SK-N-SH (cell line): ENCODE measurements at regions not wholly inside any gene's neighbourhood (a gene's known extent, or its start where the extent isn't known, plus 50 kb on each side); places are given as distances from the start of the nearest gene placed in this dataset.

Experiments used
- CTCF ChIA-PET: fragments of 300-600, 350-600 bp; formaldehyde crosslinking; extraction: SDS; loops from one replicate; lab custom pipeline; 2021; lab: Yijun Ruan, JAX
- POLR2A ChIA-PET: fragments of 350-600 bp; sonication (Branson Sonifier 250); formaldehyde crosslinking; extraction: SDS; loops from one replicate; lab custom pipeline; 2020; ENCODE audit warnings: antibody characterized with exemption, inconsistent platforms; lab: Yijun Ruan, JAX
- DNase-seq: peaks from one replicate; pipeline ENCODE4 v3.0.0; 2012
- H2AFZ ChIP-seq: fragments of 200-600 bp; sonication (generic); 2 replicates; pipeline ENCODE4 v1.8.1; 2016; ENCODE audit warnings: antibody characterized with exemption, mild to moderate bottlenecking, low read depth
- H3F3A ChIP-seq: fragments of 200-600 bp; sonication (generic); replicated peaks from 2 replicates; pipeline ENCODE3; 2016; ENCODE audit warnings: antibody characterized with exemption, mild to moderate bottlenecking; ENCODE audit not compliant: insufficient read depth
- H3K27ac ChIP-seq, 2 experiments: fragments of 200-500 bp in 1 of 2; fragments of 200-600 bp in 1 of 2; sonication (Bioruptor generic) in 1 of 2; sonication (generic), shearing (Covaris generic) in 1 of 2; 2 replicates each; pipeline versions ENCODE4 v1.5.1 to v1.6.1; 2014 to 2016; ENCODE audit warnings: low read depth in 2 of 2, inconsistent platforms in 1 of 2, low read length in 1 of 2, mild to moderate bottlenecking in 1 of 2, mixed read lengths in 1 of 2
- H3K27me3 ChIP-seq: fragments of 200-600 bp; sonication (generic), shearing (Covaris generic); 2 replicates; pipeline ENCODE4 v1.6.1; 2016; ENCODE audit warnings: mixed run types; ENCODE audit not compliant: insufficient read depth
- H3K36me3 ChIP-seq, 2 experiments: fragments of 200-500 bp in 1 of 2; fragments of 200-600 bp in 1 of 2; sonication (Bioruptor generic) in 1 of 2; sonication (generic) in 1 of 2; replicated peaks in 1 of 2; 2 replicates each; pipeline versions ENCODE3 to v1.5.1; 2014 to 2016; ENCODE audit warnings: low read length in 1 of 2, mild to moderate bottlenecking in 1 of 2; ENCODE audit not compliant: insufficient read depth in 2 of 2, control insufficient read depth in 1 of 2
- H3K4me1 ChIP-seq, 2 experiments: fragments of 200-500 bp in 1 of 2; fragments of 200-600 bp in 1 of 2; sonication (Bioruptor generic) in 1 of 2; sonication (generic), shearing (Covaris generic) in 1 of 2; 2 replicates each; pipeline versions ENCODE4 v1.5.1 to v1.6.1; 2014 to 2016; ENCODE audit warnings: low read depth in 1 of 2, low read length in 1 of 2, mixed run types in 1 of 2; ENCODE audit not compliant: insufficient read depth in 2 of 2, control insufficient read depth in 1 of 2
- H3K4me2 ChIP-seq: fragments of 200-600 bp; sonication (generic), shearing (Covaris generic); 2 replicates; pipeline ENCODE4 v1.6.1; 2017; ENCODE audit warnings: mixed run types
- H3K4me3 ChIP-seq, 2 experiments: fragments of 200-500 bp in 1 of 2; fragments of 200-600 bp in 1 of 2; sonication (Bioruptor generic) in 1 of 2; sonication (generic), shearing (Covaris generic) in 1 of 2; 2 replicates each; pipeline versions ENCODE4 v1.5.1 to v1.8.1; 2014 to 2016; ENCODE audit warnings: low read depth in 2 of 2, inconsistent platforms in 1 of 2, low read length in 1 of 2, mild to moderate bottlenecking in 1 of 2, mixed read lengths in 1 of 2, moderate library complexity in 1 of 2
- H3K79me2 ChIP-seq: fragments of 200-600 bp; sonication (generic); 2 replicates; pipeline ENCODE4 v1.8.1; 2017; ENCODE audit warnings: mild to moderate bottlenecking; ENCODE audit not compliant: insufficient read depth
- H3K9ac ChIP-seq: fragments of 200-600 bp; sonication (generic); 2 replicates; pipeline ENCODE4 v1.6.1; 2017; ENCODE audit warnings: mixed run types
- H3K9me2 ChIP-seq: fragments of 200-600 bp; sonication (generic); 2 replicates; pipeline ENCODE4 v1.6.1; 2017; ENCODE audit warnings: mixed run types
- H3K9me3 ChIP-seq: fragments of 200-600 bp; sonication (generic); 2 replicates; pipeline ENCODE4 v1.6.1; 2017; ENCODE audit warnings: mixed run types, mild to moderate bottlenecking, moderate library complexity
- H4K20me1 ChIP-seq: fragments of 200-600 bp; sonication (generic); 2 replicates; pipeline ENCODE4 v1.6.1; 2017; ENCODE audit warnings: mild to moderate bottlenecking, mixed run types; ENCODE audit not compliant: insufficient read depth
- CHD2 ChIP-seq: fragments of 150-350 bp; IDR thresholded peaks from 2 replicates; pipeline ENCODE4 v1.6.1; 2018; ENCODE audit warnings: low read length; ENCODE audit not compliant: partially characterized antibody
- FOSL2 ChIP-seq: IDR thresholded peaks from 2 replicates; pipeline ENCODE4 v1.4.0; 2012; ENCODE audit warnings: low read depth, mild to moderate bottlenecking, moderate library complexity, borderline replicate concordance
- FOXJ3 ChIP-seq: sonication (generic); formaldehyde crosslinking; IDR thresholded peaks from 2 replicates; pipeline ENCODE4 v1.5.1; 2020; ENCODE audit warnings: mild to moderate bottlenecking, missing genetic modification reagents
- GATA2 ChIP-seq: sonication (generic); formaldehyde crosslinking; IDR thresholded peaks from 2 replicates; pipeline ENCODE4 v1.5.0; 2020; ENCODE audit warnings: mild to moderate bottlenecking, missing genetic modification reagents
- IRF3 ChIP-seq: fragments of 150-350 bp; IDR thresholded peaks from 2 replicates; pipeline ENCODE4 v1.6.1; 2016; ENCODE audit warnings: mild to moderate bottlenecking, low read depth, low read length
- JUND ChIP-seq: IDR thresholded peaks from 2 replicates; pipeline ENCODE4 v1.4.0; 2012
- MAX ChIP-seq: IDR thresholded peaks from 2 replicates; pipeline ENCODE4 v1.4.0; 2012; ENCODE audit warnings: low read depth
- MXI1 ChIP-seq: IDR thresholded peaks from 2 replicates; pipeline ENCODE4 v1.6.1; 2012; ENCODE audit warnings: mild to moderate bottlenecking, low read depth, low read length, improper control_type of control experiment
- NFIC ChIP-seq: IDR thresholded peaks from 2 replicates; pipeline ENCODE4 v1.4.0; 2012; ENCODE audit warnings: borderline replicate concordance
- NRF1 ChIP-seq: IDR thresholded peaks from 2 replicates; pipeline ENCODE4 v1.6.1; 2012; ENCODE audit warnings: low read depth, mild to moderate bottlenecking, low read length
- RAD21 ChIP-seq: IDR thresholded peaks from 2 replicates; pipeline ENCODE4 v1.6.1; 2012; ENCODE audit warnings: mild to moderate bottlenecking, low read length
- RFX5 ChIP-seq: IDR thresholded peaks from 2 replicates; pipeline ENCODE4 v1.6.1; 2012; ENCODE audit warnings: mild to moderate bottlenecking, improper control_type of control experiment, low read length
- RXRA ChIP-seq: IDR thresholded peaks from 2 replicates; pipeline ENCODE4 v1.4.0; 2012; ENCODE audit warnings: low read depth, mild to moderate bottlenecking, borderline replicate concordance
- SIN3A ChIP-seq: IDR thresholded peaks from 2 replicates; pipeline ENCODE4 v1.6.1; 2012; ENCODE audit warnings: low read depth, mild to moderate bottlenecking, low read length, moderate library complexity, borderline replicate concordance
- SMC3 ChIP-seq: IDR thresholded peaks from 2 replicates; pipeline ENCODE4 v1.6.1; 2012; ENCODE audit warnings: low read depth, low read length, improper control_type of control experiment
- TCF12 ChIP-seq: IDR thresholded peaks from 2 replicates; pipeline ENCODE4 v1.4.0; 2012
- USF1 ChIP-seq: IDR thresholded peaks from 2 replicates; pipeline ENCODE4 v1.4.0; 2012; ENCODE audit warnings: low read depth, borderline replicate concordance
- USF2 ChIP-seq: fragments of 150-350 bp; IDR thresholded peaks from 2 replicates; pipeline ENCODE4 v1.6.1; 2017; ENCODE audit warnings: antibody characterized with exemption, low read length, low read depth, borderline replicate concordance
- YY1 ChIP-seq: IDR thresholded peaks from 2 replicates; pipeline ENCODE4 v1.4.0; 2012; ENCODE audit warnings: low read depth, mild to moderate bottlenecking
- ZBTB33 ChIP-seq: IDR thresholded peaks from 2 replicates; pipeline ENCODE4 v1.4.0; 2012; ENCODE audit warnings: low read depth, borderline replicate concordance
- WGBS: methylation state at CpG from one replicate; pipeline ENCODE4 v1.1.6; 2017; ENCODE audit warnings: low lambda C conversion rate; 5-methylcytosine and 5-hydroxymethylcytosine counted together

- Histone ChIP-seq H3K9me3 (no peaks in the 10 kb centered on the region), H3K4me3 (no peak overlapping the region), H3K79me2 (no peaks in the 10 kb centered on the region), H2AFZ (no peak overlapping the region), H3F3A (no peaks in the 10 kb centered on the region), H3K9me2 (no peaks in the 10 kb centered on the region), H3K27ac (no peak overlapping the region), H3K27me3 (no peaks in the 10 kb centered on the region), H3K4me1 (no peaks in the 10 kb centered on the region), H3K9ac (no peak overlapping the region), H3K36me3 (no peaks in the 10 kb centered on the region), H3K4me2 (no peak overlapping the region), H4K20me1 (no peaks in the 10 kb centered on the region)
- no peak for DNase-seq
- POLR2A ChIA-PET: no interaction called here
- TF ChIP-seq USF2: no peak
- TF ChIP-seq MAX: no peak
- no peak for TF ChIP-seq IRF3
- no peak for TF ChIP-seq RXRA
- no peak for TF ChIP-seq SIN3A
- no peak for TF ChIP-seq GATA2
- no peak for TF ChIP-seq ZBTB33
- TF ChIP-seq TCF12: no peak
- TF ChIP-seq FOSL2: no peak
- no peak for TF ChIP-seq USF1
- no peak for TF ChIP-seq RAD21
- TF ChIP-seq RFX5: no peak
- TF ChIP-seq CHD2: no peak
- TF ChIP-seq NRF1: no peak
- no peak for TF ChIP-seq JUND
- TF ChIP-seq NFIC: no peak
- TF ChIP-seq FOXJ3 (CRISPR knock-in tag): no peak
- TF ChIP-seq MXI1: no peak
- no peak for TF ChIP-seq SMC3
- TF ChIP-seq YY1: no peak
- CTCF ChIA-PET: no interaction called here
- WGBS: 58% methylated on average over 4 of the region's 4 CpGs
Measured at GRCh38 chr3:19093084-19093483, 55.2 kb upstream of the KCNH8 start.
